HG03095 (cell line): ENCODE measurements at regions not wholly inside any gene's neighbourhood (a gene's known extent, or its start where the extent isn't known, plus 50 kb on each side); places are given as distances from the start of the nearest gene placed in this dataset.
"Not testable (repeated sequence)": the region's sequence is repeated elsewhere in the genome, so short reads cannot be mapped to it uniquely, and the experiment has no call there.

Experiments
- ATAC-seq: cut with Tn5 transposase; IDR thresholded peaks from one replicate; pipeline ENCODE4 v1.9.1; 2021; ENCODE audit warnings: moderate library complexity; ENCODE audit not compliant: unreplicated experiment

GRCh38 chr1:238329671-238330070 is 438.9 kb upstream of the ZP4 start:
- no peak for ATAC-seq

- not testable (repeated sequence) for ATAC-seq
These were observed 436.3 kb upstream of the ZP4 start for GRCh38 chr1:238327033-238327432.

- not testable (repeated sequence) for ATAC-seq
These were observed 435.8 kb upstream of the ZP4 start for GRCh38 chr1:238326479-238326878.

- no peak for ATAC-seq
These were observed 433.6 kb upstream of the ZP4 start for GRCh38 chr1:238324211-238324864.

- ATAC-seq, result no peak
These were observed 432.8 kb upstream of the ZP4 start for GRCh38 chr1:238323490-238323889.

- no peak for ATAC-seq
These were observed 429.2 kb upstream of the ZP4 start for GRCh38 chr1:238319957-238320356.

GRCh38 chr1:238318294-238319110 is 427.8 kb upstream of the ZP4 start:
- no peak for ATAC-seq

- no peak for ATAC-seq
These were observed 422.2 kb upstream of the ZP4 start for GRCh38 chr1:238312969-238313368.

- ATAC-seq, result no peak
These were observed 415.7 kb upstream of the ZP4 start for GRCh38 chr1:238306411-238306810.

GRCh38 chr1:238302646-238303045 is 411.9 kb upstream of the ZP4 start:
- ATAC-seq, result no peak

GRCh38 chr1:238296371-238296770 is 405.6 kb upstream of the ZP4 start:
- ATAC-seq, result no peak

- no peak for ATAC-seq
These were observed 402.4 kb upstream of the ZP4 start for GRCh38 chr1:238293075-238293474.

- ATAC-seq, result no peak
These were observed 390.7 kb upstream of the ZP4 start for GRCh38 chr1:238281418-238281817.

GRCh38 chr1:238279694-238280380 is 389.1 kb upstream of the ZP4 start:
- ATAC-seq, result no peak

- no peak for ATAC-seq
These were observed 381.4 kb upstream of the ZP4 start for GRCh38 chr1:238272145-238272544.

- no peak for ATAC-seq
These were observed 375.1 kb upstream of the ZP4 start for GRCh38 chr1:238265866-238266265.

GRCh38 chr1:238264951-238265350 is 374.2 kb upstream of the ZP4 start:
- ATAC-seq, result no peak

- no peak for ATAC-seq
These were observed 367.8 kb upstream of the ZP4 start for GRCh38 chr1:238258510-238258909.

GRCh38 chr1:238257018-238257621 is 366.4 kb upstream of the ZP4 start:
- ATAC-seq, result no peak

- ATAC-seq, result no peak
These were observed 364.2 kb upstream of the ZP4 start for GRCh38 chr1:238254935-238255334.

- no peak for ATAC-seq
These were observed 361.5 kb upstream of the ZP4 start for GRCh38 chr1:238252033-238252802.
